GM13976 (cell line): ENCODE measurements at regions not wholly inside any gene's neighbourhood (a gene's known extent, or its start where the extent isn't known, plus 50 kb on each side); places are given as distances from the start of the nearest gene placed in this dataset.

Experiments used
- DNase-seq: peaks from one replicate; pipeline ENCODE4 v3.0.0; 2012; ENCODE audit warnings: low spot score
- CTCF ChIP-seq: IDR thresholded peaks from 2 replicates; pipeline ENCODE4 v1.5.1; 2012; ENCODE audit warnings: borderline replicate concordance, mild to moderate bottlenecking; ENCODE audit not compliant: insufficient read depth; ENCODE audit errors: extremely low read depth, missing control alignments, control extremely low read depth
- in situ Hi-C: fragments of 300-500 bp; cut with MboI; formaldehyde crosslinking; loops from one replicate; pipeline ENCODE4 v1.12.0; 2022; ENCODE audit warnings: low sequenced_read_pairs, mixed read lengths, inconsistent platforms; ENCODE audit not compliant: unreplicated experiment

- in situ Hi-C loops, result no loop called here
- no peak for TF ChIP-seq CTCF
- DNase-seq, result no peak
These were observed 2072.6 kb upstream of the CELF4 start for GRCh38 chr18:39638224-39638623.

- no peak for DNase-seq
- in situ Hi-C loops, result no loop called here
- no peak for TF ChIP-seq CTCF
These were observed 2071.3 kb upstream of the CELF4 start for GRCh38 chr18:39636931-39637330.

GRCh38 chr18:39635966-39636365 is 2070.4 kb upstream of the CELF4 start:
- no peak for DNase-seq
- in situ Hi-C loops, result no loop called here
- TF ChIP-seq CTCF, result no peak

GRCh38 chr18:39635192-39635591 is 2069.6 kb upstream of the CELF4 start:
- no peak for DNase-seq
- TF ChIP-seq CTCF, result no peak
- in situ Hi-C loops, result no loop called here

- no peak for DNase-seq
- no peak for TF ChIP-seq CTCF
- in situ Hi-C loops, result no loop called here
These were observed 2062.3 kb upstream of the CELF4 start for GRCh38 chr18:39627936-39628335.

- no peak for DNase-seq
- in situ Hi-C loops, result no loop called here
- no peak for TF ChIP-seq CTCF
These were observed 2059.4 kb upstream of the CELF4 start for GRCh38 chr18:39624961-39625360.

GRCh38 chr18:39622431-39622830 is 2056.8 kb upstream of the CELF4 start:
- no peak for DNase-seq

More at GRCh38 chr18:39622431-39622830, 2056.8 kb upstream of the CELF4 start:
- no peak for TF ChIP-seq CTCF
- in situ Hi-C loops, result no loop called here
